HG03571 (cell line): ENCODE measurements at regions not wholly inside any gene's neighbourhood (a gene's known extent, or its start where the extent isn't known, plus 50 kb on each side); places are given as distances from the start of the nearest gene placed in this dataset.
"Not testable (repeated sequence)": the region's sequence is repeated elsewhere in the genome, so short reads cannot be mapped to it uniquely, and the experiment has no call there.

Experiments
- ATAC-seq: cut with Tn5 transposase; IDR thresholded peaks from one replicate; pipeline ENCODE4 v1.9.1; 2021; ENCODE audit not compliant: unreplicated experiment

DNA sequence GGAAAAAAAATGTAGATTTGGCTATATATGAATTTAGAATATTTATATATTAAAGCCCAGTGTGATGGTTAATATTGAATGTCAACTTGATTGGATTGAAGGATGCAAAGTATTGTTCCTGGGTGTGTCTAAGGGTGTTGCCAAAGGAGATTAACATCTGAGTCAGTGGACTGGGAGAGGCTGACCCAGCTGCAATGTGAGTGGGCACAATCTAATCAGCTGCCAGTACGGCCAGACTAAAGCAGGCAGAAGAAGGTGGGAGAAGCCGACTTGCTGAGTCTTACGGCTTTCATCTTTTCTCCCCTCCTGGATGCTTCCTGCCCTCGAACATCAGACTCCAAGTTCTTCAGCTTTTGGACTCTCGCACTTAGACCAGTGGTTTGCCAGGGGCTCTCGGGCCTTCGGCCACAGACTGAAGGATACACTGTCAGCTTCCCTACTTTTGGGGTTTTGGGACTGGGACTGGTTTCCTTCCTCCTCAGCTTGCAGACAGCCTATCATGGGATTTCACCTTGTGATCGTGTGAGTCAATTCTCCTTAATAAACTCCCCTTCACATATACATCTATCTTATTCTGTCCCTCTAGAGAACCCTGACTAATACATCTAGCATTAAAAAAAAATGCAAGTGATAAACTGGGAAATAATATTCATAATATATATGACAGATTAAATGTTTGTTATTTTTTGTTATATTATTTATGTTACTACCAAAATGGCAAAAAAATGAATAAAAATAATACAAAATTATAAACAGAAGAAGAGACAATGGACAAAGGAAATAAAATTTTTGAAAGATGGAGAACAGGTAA is 122.4 kb downstream of the DLEU7 start:
- ATAC-seq, result no peak

DNA sequence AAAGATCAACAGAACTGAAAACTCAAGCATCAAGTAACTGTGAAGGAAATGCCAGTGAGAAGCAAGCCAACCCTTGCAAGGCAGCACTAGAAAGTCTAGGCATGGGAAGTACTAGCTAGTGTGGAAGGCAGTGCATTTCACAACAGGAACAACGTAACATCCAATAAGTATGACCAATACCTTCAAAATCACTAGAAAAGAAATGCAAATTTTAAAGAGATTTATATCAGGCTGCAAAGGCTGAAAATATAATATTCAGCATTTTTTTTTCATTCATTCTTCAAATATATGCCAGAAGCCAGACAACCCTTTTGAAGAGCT is 121.9 kb downstream of the DLEU7 start:
- ATAC-seq, result no peak

DNA sequence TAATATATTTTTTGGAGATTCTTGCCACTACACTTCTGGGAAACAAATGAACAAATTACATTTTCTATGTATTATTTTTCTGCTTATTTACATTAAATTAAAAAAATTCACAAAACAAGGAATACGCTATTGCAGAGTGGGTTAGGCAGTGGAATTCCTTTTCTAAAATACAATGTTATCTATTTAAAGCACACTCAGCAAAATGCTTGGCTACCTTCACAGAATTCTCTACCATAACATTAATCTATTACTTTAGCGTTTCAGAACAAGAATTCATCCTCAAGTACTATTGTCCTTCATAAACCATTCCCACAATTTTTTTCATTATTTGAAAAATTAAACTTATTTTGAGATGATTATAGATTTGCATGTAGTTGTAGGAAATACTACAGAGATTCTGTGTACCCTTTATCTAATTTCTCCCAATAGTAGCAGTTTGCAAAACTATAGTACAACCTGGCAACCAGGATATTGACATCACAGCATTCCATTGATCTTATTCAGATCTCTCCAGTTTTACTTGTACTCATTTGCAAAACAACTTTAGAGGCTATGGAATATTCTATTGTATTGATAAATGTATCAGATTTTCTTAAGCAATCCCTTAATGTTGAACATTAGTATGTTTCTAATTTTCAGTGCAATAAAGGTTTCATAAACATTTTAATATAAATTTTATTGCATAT is 120.9 kb downstream of the DLEU7 start:
- ATAC-seq, result no peak

DNA sequence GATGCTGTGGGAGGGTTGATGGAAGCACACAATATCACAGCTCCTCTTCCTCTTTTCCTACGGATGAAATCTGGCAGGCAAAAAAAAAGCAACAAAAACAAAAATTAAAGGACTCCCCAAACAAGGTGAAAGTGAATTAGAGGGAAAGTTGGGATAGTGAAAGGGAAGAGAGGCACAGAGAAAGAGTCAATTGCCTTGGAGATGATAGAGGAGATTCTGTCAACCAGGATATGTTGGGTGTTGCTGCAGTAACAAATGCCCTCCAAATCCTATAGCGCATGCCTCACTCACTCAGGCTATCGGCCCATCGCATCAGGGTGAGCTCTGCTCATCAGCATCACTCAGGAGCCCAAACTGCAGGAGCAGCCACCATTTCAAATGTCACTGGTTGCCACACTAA is 119.1 kb downstream of the DLEU7 start:
- no peak for ATAC-seq

DNA sequence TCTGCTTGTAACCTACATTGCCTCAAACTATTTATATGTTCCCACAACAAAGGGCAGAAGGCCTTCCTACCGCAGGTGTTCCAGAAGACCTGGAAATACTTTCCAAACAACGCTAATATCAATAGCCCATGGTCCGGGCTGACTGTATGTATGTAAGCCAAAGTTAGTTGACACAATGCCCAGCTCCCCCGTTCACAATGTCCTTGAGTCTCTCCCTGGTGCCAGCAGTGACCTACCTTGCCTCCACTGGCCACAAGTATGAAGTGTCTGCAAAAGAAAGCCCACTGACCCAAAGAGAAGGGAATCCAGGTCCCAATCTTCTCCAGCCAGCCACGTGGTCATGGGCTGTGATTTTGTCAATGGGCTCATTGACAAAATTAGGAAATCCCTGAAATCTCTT is 118.6 kb downstream of the DLEU7 start:
- ATAC-seq, result no peak

DNA sequence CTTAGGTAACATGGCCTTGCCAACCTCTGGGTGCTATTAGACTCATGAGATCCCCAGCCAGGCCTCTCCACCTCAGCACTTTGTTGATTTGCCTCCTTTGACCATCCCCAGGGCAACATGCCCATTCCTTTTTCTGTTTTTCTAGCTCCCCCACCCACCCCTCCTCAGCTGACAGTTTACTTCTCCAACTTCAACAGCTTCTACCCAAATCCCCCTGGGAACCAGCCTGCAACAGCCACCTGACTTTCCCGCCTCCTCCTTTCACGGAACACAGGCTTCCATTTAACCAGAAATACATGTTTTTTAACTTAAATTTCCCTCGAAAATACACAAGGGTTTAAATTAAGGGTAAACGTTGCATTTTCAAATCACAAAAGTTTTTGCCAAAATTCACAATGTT is 117.3 kb downstream of the DLEU7 start:
- no peak for ATAC-seq

DNA sequence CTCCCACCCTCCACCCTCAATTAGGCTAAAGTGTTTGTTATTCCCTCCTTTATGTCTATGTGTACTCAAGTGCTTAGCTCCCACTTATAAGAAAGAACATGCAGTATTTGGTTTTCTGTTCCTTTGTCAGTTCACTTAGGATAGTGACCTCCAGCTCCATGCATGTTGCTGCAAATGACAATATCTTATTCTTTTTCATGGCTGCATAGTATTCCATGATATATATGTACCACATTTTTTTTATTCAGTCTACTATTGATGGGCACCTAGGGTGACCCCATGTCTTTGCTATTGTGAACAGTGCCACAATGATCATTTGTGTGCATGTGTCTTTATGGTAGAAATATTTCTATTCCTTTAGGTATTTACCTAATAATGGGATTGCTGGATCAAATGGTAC is 114.3 kb downstream of the DLEU7 start:
- ATAC-seq, result no peak

DNA sequence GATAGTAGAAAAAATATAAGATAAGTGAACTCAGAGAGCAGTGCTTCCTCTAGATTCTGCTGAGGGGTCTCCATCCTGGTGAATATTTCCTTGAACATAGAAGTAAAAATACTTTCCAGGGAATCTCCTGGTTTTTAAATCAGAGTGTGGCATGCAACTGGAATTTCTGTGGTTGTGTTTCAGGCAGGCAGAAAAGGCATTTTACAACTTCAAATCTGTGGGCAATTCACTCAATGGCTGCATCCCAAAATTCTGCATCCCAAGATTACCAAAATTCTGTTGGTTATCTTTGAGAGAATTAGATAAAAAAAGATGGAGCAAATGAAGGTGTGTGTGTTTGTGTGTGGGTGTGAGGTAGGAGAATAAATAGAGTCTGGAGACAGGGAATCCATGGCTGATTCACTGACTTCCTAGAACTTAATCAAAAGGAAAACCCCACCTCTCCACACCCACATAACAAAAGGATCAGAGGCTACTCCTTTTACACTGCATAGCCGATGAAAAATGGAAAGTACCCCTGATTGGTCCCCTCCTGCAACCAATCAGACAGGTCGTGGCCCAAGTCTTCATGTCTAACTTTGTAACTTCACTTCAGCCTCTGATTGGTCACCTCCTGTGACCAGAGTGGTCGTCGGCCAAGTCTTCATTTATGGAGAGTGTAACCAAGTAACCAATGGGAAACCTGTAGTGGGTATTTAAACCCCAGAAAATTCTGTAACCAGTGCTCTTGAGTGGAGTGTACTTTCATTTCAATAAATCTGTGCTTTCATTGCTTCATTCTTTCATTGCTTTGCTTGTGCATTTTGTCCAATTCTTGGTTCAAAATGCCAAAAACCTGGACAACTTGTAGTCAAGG is 112.8 kb downstream of the DLEU7 start:
- no peak for ATAC-seq

DNA sequence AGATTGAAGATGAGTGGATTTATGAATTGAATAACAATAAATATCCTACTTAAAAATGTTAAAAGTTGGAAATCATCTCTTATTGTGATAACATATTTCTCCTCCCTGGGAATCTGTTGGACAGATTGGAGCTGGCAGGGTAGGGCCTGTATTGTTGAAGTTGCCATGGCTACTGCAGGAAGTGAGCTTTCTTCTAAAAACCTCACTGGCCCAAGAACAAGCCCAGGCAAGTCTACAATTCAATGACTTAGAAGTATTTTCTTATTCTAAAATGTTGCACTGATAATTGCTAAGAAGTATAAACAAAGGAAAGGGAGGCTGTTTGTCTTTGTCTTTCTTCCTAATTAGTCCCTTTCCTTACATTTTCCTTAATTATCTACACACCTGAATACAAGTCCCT is 112.1 kb downstream of the DLEU7 start:
- no peak for ATAC-seq

DNA sequence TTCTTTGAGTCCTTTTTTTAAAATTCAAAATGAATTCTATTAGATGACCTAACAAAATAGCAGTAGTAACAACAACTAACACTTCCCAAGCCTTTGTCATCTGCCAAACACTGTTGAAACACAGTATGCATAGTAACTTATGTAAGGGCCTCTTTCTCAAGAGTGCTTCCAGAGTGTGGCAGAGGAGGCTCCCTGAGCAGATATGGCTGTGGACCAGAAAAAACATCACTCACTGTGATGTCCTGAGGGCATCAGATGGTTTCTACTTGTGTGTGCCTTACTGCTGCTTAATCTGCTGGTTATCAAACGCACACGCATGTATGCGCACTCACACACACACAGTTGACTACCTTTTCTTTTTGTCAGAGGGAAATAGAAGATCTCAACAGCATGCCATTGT is 110.8 kb downstream of the DLEU7 start:
- no peak for ATAC-seq

DNA sequence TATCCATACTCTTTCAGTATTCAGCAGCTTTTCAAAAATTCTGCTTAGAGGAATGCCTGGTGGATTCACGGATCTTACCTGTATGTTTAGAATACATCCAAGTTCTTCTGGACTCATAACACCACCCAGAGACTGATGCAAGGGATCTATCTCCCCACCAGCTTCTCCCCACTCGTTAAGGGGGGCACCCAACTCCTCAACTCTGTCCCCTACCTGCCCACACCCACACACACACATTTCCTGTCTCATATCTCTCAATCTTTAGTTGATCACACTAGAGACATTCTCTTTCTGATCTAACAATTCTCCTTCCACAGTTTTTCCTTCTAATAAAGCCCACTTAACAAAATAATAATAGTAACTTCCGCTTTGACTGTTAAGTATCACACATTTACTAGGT is 110.1 kb downstream of the DLEU7 start:
- no peak for ATAC-seq

DNA sequence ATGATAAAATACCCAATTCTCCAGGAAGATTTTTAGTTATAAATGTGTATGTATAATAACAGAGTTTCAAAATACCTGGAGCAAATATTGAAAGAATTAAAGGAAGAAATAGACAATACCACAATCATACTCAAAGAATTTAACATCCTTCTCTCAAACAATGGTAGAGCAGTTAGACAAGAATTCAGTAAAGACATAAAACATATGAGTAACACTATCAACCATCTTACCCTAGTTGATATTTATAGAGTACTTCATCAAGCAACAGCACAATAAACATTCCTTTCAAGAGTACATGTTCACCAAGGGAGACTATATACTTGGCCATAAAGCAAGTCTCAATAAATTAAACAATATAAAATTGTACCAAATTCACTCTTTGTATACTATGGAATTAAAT is 108.4 kb downstream of the DLEU7 start:
- ATAC-seq, result no peak

DNA sequence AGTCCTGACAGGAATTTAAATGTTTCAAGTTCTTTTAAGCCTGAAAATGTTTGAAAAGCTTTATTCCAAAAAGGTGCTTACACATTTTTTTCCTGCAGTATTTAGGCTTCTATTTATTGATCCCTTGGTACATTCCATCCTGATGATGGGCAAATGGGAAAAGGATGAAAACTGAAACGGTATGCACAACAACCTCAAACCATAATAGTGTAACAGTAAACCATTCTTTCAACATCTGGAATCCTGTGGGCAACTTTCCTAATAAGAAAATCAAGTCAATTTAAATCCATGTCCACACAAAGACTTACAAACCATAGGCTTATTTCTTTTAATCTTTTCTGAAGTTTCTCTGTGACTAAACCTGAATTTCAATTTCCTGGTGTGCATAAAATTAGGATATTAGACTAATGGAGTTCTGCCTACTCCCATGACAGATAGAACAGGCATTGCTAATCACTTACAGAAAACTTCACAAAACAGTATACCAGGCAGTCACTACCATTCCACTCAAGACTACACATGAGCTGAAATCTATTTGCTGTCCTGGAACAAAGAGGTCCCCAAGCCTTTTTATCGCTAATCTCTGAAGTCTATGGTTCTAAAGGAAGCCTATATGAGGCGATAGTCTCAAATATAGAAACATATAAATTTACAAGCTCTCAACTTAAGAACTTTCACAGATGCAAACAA is 103.3 kb downstream of the DLEU7 start:
- no peak for ATAC-seq

DNA sequence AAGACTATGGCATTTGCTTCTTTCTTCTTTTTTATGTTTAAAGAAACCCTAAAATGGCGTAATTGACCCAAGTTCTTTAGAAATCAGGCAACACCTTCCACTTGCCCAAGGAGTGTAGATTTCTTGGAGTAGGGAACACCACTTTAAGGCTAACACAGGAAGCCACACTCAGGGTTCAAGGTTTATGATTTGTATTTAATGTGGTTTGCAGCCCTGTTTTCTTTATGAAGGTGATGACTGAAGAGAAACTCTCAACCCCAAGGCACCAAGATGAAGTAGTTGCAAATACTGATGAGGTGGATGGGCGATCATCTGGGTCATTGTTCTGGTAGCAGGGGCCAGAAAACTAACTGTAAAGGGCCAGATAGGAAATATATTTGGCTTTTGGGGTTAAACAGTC is 101.1 kb downstream of the DLEU7 start:
- no peak for ATAC-seq

DNA sequence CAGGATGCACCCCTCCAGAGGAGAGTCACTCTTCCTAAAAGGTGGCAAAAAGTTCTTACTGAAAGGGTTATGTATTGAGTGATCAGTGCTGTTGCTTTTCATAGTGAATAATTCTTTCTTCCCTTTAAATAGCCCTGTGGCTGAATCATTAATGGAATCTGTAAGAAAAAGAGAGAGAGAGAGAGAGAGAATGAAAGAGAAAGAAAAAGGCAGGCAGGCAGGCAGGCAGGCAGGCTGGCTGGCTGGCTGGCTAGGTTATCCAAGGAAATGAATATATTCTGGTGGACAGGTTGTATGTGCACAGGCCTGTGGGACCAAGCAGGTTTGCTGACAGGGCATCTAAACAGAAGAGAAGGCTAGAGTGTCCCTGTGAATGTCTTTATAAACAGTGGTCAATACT is 100.5 kb downstream of the DLEU7 start:
- no peak for ATAC-seq

DNA sequence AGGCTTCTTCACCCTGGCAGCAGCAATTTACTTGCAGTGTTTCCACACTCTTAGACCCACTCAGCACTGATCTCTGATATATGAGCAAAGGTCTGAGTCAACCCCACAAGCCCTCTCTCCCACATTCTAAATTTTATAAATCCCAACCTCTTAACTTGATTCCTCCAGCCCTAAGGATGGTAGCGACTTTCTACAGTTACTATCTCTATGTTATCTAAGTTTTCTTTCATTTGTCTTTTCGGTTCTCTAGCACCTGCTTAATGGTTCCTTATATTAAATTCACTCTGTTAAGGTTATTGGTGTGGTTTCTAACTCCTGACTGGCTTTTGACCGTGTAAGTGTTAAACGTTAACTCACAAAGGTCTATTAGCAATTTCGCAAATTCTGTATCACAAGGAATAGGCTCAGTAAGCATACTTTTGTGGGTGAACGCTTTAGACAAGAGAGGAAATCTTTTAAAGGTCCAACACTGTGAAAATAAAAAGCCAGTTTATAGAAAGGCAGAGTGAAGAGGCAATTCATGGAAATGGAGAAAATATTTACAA is 99.3 kb downstream of the DLEU7 start:
- ATAC-seq, result no peak

DNA sequence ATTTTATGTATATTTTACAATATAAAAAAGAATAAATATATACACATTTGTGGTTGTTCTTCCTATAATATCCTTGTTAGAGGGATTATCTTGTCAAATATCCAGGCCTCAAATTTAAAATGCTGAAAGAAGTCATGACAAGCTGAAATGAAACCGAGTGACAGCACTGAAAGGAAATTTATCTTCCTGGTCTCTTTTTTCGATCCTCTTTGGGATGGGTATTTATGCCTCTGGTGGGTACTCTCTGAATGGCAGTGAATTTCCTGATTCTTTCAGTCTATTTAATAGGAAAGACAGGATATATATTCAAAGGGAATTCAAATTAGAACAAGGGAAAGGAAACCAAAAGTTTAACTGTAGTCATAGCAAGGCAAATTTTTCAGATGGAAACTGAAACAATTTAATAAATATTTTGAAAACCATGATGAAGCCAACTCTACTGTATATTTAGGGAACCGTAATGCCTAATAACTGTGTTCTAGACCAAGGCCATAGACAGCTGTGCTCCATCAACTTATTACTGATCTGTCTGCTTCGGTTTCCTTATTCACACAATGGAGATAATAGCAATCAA is 97.9 kb downstream of the DLEU7 start:
- no peak for ATAC-seq

DNA sequence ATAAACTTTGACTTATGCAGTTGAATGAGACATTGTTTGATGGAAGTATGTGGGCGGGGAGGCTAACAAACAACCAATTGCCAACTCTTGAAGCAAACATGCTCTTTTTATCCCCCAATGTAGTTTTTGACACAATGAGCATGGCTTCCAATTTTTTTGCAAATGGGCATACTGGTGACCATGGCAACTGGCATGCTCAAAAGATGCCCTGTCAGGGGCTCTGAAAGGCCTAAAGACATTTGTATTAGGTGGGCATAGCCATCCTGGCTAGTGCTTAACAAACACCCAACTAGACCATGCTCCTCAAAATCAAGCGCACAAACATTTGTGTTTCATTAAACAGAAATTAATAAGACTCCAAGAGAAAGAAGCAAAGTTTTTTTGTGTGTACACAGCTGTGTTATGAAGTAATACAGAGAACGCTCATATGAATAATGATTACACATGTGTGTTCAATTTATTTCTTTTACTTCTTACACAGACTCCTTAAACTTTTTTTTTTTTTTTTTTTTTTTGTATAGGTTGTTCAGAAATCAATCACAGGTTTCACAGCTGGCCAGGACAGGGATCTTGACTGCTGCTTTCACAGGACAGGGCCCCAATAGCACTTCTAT is 95.6 kb downstream of the DLEU7 start:
- no peak for ATAC-seq

DNA sequence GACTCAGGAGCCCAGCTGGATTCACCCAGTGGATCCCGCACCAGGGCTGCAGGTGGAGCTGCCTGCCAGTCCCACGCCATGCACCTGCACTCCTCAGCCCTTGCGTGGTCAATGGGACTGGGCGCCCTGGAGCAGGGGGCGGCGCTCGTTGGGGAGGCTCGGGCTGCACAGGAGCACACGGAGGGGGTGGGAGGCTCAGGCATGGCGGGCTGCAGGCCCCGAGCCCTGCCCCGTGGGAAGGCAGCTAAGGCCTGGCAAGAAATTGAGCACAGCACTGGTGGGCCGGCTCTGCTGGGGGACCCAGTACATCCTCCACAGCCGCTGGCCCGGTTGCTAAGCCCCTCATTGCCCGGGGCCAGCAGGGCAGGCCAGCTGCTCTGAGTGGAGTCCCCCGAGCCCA is 90.3 kb downstream of the DLEU7 start:
- ATAC-seq, result not testable (repeated sequence)
